GM23248 (cell line): ENCODE measurements at regions not wholly inside any gene's neighbourhood (a gene's known extent, or its start where the extent isn't known, plus 50 kb on each side); places are given as distances from the start of the nearest gene placed in this dataset.

ENCODE experiments used
- EZH2 ChIP-seq: fragments of 200-600 bp; sonication (generic); IDR thresholded peaks from 2 replicates; pipeline ENCODE4 v1.6.1; 2018; ENCODE audit warnings: antibody characterized with exemption, mild to moderate bottlenecking; ENCODE audit not compliant: insufficient read depth, poor library complexity, severe bottlenecking
- EZH2phosphoT487 ChIP-seq: fragments of 200-600 bp; sonication (generic); IDR thresholded peaks from 2 replicates; pipeline ENCODE4 v1.6.1; 2018; ENCODE audit warnings: antibody characterized with exemption, moderate library complexity, mild to moderate bottlenecking, low read depth; ENCODE audit not compliant: insufficient read depth

DNA sequence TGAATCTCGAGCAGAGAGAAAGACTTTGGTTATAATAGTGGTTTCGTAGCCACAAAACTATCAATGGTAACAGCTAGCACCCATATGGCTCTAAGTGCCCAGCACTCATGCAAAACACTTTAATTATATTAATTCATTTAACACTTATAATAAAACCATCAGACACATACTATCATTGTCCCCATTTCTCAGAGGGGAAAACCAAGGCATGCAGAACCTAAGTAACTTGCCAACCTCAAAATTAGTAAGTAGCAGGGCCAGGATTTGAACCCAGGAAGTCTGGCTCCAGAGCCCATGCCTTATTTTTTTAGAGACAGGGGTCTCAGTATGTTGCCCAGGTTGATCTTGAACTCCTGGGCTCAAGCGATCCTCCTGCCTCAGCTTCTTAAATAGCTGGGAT is 145.6 kb upstream of the HS3ST2 start:
- TF ChIP-seq EZH2phosphoT487 (no peak), EZH2 (no peak)
